D721Med (cell line): ENCODE measurements at regions not wholly inside any gene's neighbourhood (a gene's known extent, or its start where the extent isn't known, plus 50 kb on each side); places are given as distances from the start of the nearest gene placed in this dataset.

Source experiments
- DNase-seq: peaks from one replicate; pipeline ENCODE4 v3.0.0; 2011; ENCODE audit warnings: low spot score; ENCODE audit not compliant: insufficient read length
- FAIRE-seq: peaks from 2 replicates; lab custom pipeline; 2011; peaks lifted over from hg19 to GRCh38; lab: Jason Lieb, UNC
- CTCF ChIP-seq: IDR thresholded peaks from 2 replicates; pipeline ENCODE4 v1.5.1; 2012; ENCODE audit warnings: mild to moderate bottlenecking, control low read depth; ENCODE audit not compliant: insufficient read depth; ENCODE audit errors: missing control alignments

- DNase-seq: no peak
- FAIRE-seq: no peak
- TF ChIP-seq CTCF: no peak
These were observed 1967.3 kb upstream of the NUDT12 start for GRCh38 chr5:105529851-105530250.

- DNase-seq (no peak), FAIRE-seq (no peak)
- TF ChIP-seq CTCF: no peak
These were observed 1945.9 kb upstream of the NUDT12 start for GRCh38 chr5:105508519-105508918.

- DNase-seq (no peak), FAIRE-seq (no peak)
- peak; percentile 21 for TF ChIP-seq CTCF
These were observed 1944.2 kb upstream of the NUDT12 start for GRCh38 chr5:105506692-105507277.

- FAIRE-seq: no peak
- TF ChIP-seq CTCF: no peak
- no peak for DNase-seq
These were observed 1941.4 kb upstream of the NUDT12 start for GRCh38 chr5:105503950-105504349.

- DNase-seq (no peak), FAIRE-seq (no peak)
- no peak for TF ChIP-seq CTCF
These were observed 1938.7 kb upstream of the NUDT12 start for GRCh38 chr5:105501315-105501714.

- no peak for DNase-seq
- no peak for FAIRE-seq
- no peak for TF ChIP-seq CTCF
These were observed 1912.8 kb upstream of the NUDT12 start for GRCh38 chr5:105475401-105475800.

GRCh38 chr5:105462377-105462776 is 1899.8 kb upstream of the NUDT12 start:
- no peak for FAIRE-seq
- no peak for TF ChIP-seq CTCF

More at GRCh38 chr5:105462377-105462776, 1899.8 kb upstream of the NUDT12 start:
- no peak for DNase-seq
